GM18861 (cell line): ENCODE measurements at regions not wholly inside any gene's neighbourhood (a gene's known extent, or its start where the extent isn't known, plus 50 kb on each side); places are given as distances from the start of the nearest gene placed in this dataset.

Experiments
- ATAC-seq: cut with Tn5 transposase; IDR thresholded peaks from one replicate; pipeline ENCODE4 v1.9.1; 2021; ENCODE audit not compliant: unreplicated experiment

- no peak for ATAC-seq
Observed at GRCh38 chrX:42725196-42725595, 52.8 kb downstream of the PPP1R2C start.

DNA sequence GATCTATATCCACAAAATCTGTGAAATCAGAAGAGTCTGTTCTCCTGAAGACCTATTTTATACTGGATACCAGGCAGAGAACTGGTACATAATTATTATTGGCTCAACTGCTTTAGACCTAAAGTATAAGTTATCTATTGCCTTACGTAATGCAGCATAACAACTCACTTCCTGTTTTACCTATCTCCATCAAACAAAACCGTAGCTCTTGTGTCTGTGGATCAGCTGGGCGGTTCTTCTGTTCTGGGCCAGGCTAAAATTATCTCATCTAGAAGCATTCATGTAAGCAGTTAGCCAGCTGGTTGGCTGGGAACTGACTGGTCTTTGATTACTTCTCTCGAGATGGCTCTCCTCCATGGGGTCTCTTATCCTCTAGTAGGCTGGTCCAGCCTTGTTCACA is 57.8 kb downstream of the PPP1R2C start:
- no peak for ATAC-seq

DNA sequence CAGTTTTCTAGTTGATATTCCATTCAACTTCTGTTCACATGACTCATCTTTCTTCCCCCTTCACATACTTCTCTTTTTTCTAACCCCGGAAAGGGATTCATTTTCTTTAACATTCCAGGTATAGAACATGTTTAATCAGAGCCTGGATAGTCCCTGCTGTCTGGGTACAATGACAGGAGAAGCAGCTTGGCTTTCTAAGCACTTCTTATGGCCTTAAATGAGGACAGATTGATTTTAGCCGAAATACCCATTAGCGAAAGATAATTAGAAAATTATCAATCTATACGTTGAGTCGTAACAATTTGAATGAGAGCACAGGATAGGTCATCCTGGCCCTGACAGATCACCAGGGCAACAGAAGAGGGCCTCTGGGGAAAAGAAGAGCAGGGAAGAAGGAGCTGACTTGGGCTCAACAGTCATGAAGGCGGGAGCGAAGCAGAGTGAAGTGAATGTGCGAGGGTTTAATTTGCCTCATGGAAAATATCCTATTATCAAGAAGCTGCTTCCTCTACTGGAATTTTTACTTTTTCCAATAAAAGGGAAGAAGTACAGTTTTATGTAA is 62.2 kb downstream of the PPP1R2C start:
- no peak for ATAC-seq

- no peak for ATAC-seq
Observed at GRCh38 chrX:42714981-42715700, 62.8 kb downstream of the PPP1R2C start.

DNA sequence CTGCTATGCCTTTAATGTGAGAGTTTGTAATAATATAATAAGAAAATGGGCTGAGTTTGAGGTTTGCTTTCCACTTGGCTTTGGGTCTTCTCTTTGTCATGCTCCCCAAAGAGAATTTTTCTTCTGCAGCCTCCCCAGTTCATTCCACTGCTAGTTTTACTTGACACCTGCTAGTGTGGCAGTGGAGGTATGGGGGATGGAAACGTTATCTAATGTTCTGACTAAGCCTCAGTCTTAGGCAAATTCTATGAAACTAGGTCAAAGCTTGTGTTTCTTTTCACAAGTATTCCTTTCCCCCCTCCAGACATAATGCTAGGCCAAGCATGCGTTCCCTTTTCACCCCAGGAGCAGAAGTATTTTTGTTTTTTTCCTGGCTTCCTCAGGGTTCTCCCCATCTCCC is 67.5 kb downstream of the PPP1R2C start:
- ATAC-seq = no peak

GRCh38 chrX:42708222-42708621 is 69.7 kb downstream of the PPP1R2C start:
- ATAC-seq = no peak

DNA sequence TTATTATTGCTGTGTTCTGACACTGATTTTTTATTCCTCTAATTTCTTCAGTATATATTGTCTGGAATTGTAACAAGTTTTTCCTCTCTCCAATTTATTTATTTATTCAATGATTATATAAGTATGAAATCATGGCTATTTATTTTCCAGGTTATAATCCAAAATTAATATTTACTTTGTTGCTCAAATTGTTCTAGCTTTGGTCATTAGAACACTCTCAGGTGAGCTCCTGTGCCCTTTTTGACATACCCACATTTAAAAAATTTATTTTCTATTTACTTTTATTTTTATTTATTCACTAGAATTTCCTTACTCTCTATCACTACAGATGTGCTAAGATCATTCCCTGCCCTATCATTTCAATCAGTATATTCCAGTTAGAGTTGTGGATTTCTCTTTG is 70.2 kb downstream of the PPP1R2C start:
- ATAC-seq = no peak

GRCh38 chrX:42704454-42704853 is 73.5 kb downstream of the PPP1R2C start:
- ATAC-seq = no peak

DNA sequence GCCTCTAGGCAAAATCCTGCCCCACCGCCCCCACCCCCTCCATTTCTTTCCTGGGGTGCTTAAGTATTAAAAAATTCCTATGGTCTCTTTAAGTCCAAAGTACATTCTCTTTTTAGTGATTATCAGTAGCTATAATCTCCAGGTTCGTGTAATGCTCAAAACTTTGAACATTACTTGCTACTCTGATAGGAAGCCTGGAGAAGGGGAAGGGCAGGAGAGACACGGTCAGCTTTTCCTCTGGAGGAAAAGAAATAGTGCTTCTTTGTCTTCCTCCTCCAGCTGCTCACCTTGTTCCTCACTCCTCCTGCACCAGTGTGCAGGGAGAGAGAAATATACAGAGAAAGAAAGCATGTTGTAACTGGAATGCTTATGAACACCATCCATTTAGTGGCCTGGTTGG is 80.4 kb downstream of the PPP1R2C start:
- ATAC-seq = no peak

- ATAC-seq = no peak
Observed at GRCh38 chrX:42696536-42697124, 81.3 kb downstream of the PPP1R2C start.

DNA sequence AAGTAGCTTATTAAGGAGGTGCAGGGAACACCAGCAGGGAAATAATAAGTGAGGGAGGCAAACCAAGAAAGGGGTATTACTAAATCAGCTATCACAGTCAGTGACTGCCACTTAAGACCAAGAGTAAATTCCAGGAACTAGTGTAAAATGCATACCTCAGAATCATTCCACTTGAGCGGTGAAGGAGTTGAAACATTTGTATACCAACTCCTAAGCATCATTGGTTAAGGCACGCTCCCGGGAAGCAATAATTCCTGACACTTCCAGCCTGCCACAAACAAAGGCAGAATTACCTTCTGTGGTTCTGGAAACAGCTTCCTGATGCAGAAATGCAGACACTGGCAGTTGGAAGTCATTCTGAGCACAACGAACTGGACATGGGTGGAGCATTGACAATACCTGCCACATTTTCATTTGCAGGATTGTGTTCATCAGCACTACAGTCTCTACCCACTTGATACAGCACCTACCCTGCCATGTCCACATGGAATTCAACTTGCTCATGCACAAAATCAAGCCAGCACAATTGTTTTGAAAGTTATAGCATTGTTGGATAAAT is 82.1 kb downstream of the PPP1R2C start:
- ATAC-seq = no peak

- no peak for ATAC-seq
Observed at GRCh38 chrX:42694260-42694815, 83.6 kb downstream of the PPP1R2C start.

GRCh38 chrX:42691196-42691595 is 86.8 kb downstream of the PPP1R2C start:
- no peak for ATAC-seq

GRCh38 chrX:42686706-42687105 is 91.3 kb downstream of the PPP1R2C start:
- no peak for ATAC-seq

- ATAC-seq = no peak
Observed at GRCh38 chrX:42686296-42686695, 91.7 kb downstream of the PPP1R2C start.

- ATAC-seq = no peak
Observed at GRCh38 chrX:42684065-42684464, 93.9 kb downstream of the PPP1R2C start.

DNA sequence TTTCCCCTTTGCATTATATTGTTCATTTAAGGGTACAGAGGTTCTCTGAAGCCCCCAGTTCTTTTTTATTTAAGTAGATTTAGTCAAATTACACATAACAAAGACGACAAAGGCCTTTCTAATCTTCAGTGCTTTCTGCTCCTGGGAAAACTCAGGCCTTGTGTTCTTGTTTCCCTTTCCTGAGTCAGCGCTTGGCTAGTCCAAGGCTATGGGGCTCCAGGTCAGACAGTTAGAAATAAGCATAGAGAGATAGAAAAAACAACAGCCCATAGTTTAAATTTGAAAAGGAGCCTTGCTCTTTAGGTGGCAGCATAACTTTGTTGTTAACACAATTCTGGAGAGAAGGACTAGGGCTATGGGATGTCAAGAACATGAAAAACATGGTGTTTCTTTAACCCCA is 97.3 kb downstream of the PPP1R2C start:
- ATAC-seq = no peak

DNA sequence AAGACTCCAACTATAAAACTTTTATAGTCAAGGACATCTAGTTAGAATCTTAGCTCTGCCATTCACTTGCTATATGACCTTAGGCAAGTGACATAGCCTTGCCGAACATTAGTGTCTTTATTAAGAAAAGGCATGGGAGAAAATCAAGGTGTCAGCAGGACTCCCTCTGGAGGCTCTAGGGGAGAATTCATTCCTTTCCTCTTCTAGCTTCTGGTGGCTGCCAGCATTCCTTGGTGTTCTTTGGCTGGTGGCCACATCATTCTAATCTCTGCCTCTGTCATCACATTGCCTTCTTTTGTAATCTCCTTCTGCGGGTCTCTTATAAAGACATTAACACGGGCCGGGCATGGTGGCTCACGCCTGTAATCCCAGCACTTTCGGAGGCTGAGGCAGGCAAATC is 99.8 kb downstream of the PPP1R2C start:
- no peak for ATAC-seq

- ATAC-seq = no peak
Observed at GRCh38 chrX:42673301-42673810, 104.6 kb downstream of the PPP1R2C start.

GRCh38 chrX:42664680-42665079 is 113.3 kb downstream of the PPP1R2C start:
- no peak for ATAC-seq

GRCh38 chrX:42628471-42628870 is 149.5 kb downstream of the PPP1R2C start:
- no peak for ATAC-seq

GRCh38 chrX:42627891-42628290 is 150.1 kb downstream of the PPP1R2C start:
- ATAC-seq = no peak
